HG02642 (cell line): ENCODE measurements at regions not wholly inside any gene's neighbourhood (a gene's known extent, or its start where the extent isn't known, plus 50 kb on each side); places are given as distances from the start of the nearest gene placed in this dataset.

Experiments used
- ATAC-seq: cut with Tn5 transposase; IDR thresholded peaks from one replicate; pipeline ENCODE4 v1.9.1; 2021; ENCODE audit warnings: mild to moderate bottlenecking; ENCODE audit not compliant: unreplicated experiment, poor library complexity

GRCh38 chr4:137768881-137769280, 236.6 kb upstream of the PCDH18 start:
- no peak for ATAC-seq

- ATAC-seq: no peak
Observed at GRCh38 chr4:137768196-137768595, 235.9 kb upstream of the PCDH18 start.

- ATAC-seq: no peak
Observed at GRCh38 chr4:137762591-137762990, 230.3 kb upstream of the PCDH18 start.

GRCh38 chr4:137754652-137755471, 222.6 kb upstream of the PCDH18 start:
- ATAC-seq: no peak

DNA sequence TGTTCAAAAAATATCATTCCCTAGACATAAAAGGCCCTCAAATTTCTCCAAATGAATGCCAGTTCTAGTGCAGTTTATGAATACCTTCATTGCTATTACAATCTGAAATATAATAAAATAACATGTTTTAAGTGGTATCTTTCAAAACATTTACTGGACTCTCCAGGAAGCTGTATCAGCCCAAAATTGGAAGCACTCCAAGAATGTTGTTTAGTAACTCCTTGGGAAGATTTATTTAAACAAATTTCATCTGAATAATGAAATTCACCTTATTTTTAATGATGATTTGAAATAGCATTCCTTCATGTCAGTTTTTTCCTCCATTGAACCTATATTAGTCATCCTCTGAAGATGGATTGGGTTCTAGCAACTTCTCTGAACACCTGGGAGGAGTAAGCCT, 217.2 kb upstream of the PCDH18 start:
- no peak for ATAC-seq

DNA sequence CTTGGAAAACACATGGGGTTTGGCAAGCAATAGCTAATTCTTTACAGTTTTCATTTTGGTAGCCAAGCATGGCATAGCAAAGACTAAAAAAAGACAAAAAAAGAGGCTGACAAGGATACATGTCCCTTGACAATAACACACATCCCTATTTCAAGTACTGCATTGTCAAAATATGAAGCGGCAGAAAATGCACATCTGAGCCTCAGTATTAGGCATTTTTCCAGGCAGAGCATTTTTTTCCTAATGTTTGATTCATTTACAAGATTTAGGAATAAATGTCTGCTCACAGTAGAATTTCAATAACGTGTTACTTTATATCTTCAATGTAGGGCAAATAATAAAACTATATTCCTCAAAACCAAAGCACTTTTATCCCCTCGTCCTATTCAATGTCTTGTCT, 216.3 kb upstream of the PCDH18 start:
- ATAC-seq: no peak

GRCh38 chr4:137740141-137740540, 207.8 kb upstream of the PCDH18 start:
- no peak for ATAC-seq

DNA sequence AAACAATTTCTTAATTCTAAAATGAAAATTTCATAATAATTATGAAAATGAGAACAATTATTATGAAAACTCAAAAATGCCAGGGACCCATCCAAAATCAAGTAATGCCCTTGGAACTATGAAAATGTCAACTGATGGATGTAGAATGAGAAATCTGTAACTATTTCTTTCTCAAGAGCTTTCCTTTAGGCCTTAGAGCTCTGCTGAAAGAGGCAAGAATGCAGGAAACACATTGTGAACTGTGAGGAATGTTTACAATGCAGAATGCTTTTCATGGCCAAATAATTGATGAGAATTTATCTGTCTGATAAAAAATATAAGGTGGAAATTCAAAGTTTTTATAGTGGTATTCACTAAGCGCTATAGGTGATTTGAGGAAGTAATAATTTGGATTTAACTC, 207.1 kb upstream of the PCDH18 start:
- no peak for ATAC-seq

GRCh38 chr4:137738375-137738990, 206.2 kb upstream of the PCDH18 start:
- no peak for ATAC-seq

DNA sequence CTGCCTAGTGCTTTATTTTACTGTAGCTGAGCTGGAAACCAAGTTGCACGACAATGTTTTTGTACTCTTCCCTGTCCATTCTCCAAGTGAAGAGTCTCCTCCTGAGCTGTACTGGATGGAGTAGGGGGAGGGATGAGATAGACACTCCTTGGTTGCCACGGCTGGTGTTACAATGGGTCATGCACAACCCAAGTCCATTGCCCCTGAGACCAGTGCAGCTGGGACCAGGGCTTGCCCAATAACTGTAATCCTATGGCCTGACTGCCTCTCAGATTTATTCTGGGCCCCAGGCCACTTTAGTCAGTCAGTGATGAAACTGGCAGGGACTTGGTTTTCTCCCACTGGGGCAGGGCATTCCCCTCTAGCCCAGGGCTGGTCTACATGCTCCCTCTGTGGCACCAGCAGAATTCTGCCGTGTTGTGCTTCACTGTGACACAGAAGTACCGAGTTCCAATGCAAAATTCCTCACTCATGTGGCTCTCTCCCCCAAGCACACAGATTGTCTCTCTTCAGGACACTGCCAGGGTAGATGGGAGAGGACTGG, 203.3 kb upstream of the PCDH18 start:
- ATAC-seq: no peak

DNA sequence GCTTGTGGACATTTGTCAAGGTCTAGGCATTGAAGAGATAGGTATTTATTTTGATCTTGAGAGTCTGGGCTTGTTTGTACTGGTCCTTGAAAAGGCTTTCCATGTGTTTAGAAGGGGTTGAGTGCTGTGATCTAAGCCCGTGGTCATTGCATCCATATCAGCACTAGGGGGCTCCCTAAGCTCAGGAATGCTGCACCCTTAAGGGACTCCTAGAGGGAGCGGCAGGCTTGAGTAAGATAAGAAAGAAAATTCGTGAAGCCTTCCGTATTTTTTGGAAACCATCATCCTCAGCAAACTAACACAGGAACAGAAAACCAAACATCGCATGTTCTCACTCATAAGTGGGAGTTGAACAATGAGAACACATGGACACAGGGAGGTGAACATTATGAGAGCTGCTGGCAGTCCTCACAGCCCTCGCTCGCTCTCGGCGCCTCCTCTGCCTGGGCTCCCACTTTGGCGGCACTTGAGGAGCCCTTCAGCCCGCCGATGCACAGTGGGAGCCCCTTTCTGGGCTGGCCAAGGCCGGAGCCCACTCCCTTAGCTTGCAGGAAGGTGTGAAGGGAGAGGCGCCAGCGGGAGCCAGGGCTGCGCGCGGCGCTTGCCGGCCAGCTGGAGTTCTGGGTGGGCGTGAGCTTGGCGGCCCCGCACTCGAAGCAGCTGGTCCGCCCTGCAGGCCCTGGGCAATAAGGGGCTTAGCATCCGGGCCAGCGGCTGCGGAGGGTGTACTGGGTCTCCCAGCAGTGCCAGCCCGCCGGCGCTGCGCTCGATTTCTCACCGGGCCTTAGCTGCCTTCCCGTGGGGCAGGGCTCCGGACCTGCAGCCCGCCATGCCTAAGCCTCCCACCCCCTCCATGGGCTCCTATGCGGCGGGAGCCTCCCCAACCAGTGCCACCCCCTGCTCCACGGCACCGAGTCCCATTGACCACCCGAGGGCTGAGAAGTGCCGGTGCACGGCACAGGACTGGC, 201.2 kb upstream of the PCDH18 start:
- peak; percentile 70 for ATAC-seq

DNA sequence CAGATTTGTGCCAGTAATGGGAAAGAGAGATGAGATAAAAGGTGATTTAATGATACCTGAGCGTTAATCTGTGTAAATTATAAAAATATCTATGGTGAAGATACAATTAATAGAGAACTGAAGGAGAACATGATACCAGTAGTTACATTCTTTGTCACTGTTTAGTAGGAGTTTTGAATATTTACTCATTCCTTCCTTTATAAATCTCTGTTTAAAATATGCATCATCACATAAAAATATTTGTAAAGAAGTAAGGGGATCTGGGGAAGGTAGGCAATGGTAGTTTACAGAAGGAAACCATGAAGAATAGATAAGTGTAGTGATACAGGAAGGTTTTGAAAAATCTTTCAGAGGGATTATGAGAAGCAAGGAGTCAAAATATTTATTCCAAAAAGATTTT, 190.6 kb upstream of the PCDH18 start:
- no peak for ATAC-seq

GRCh38 chr4:137711502-137711901, 179.2 kb upstream of the PCDH18 start:
- no peak for ATAC-seq

DNA sequence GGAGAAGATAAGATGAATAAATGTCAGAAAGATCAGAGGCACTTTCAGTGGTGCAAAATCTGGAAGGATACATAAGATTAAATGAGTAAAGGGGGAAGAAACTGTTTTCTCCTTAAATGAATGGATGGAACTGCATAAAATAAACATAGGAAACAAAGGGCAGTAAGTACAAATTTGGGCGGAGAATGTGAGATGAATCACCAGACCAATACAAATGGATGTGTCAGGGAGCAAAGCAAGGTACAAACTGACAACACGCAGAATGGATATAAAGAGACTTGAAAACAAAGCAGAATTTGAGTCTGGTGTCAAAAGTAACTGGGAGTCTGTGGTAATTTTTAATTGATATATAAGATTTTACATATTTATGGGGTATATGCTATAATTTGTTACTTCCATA, 175.3 kb upstream of the PCDH18 start:
- ATAC-seq: no peak

DNA sequence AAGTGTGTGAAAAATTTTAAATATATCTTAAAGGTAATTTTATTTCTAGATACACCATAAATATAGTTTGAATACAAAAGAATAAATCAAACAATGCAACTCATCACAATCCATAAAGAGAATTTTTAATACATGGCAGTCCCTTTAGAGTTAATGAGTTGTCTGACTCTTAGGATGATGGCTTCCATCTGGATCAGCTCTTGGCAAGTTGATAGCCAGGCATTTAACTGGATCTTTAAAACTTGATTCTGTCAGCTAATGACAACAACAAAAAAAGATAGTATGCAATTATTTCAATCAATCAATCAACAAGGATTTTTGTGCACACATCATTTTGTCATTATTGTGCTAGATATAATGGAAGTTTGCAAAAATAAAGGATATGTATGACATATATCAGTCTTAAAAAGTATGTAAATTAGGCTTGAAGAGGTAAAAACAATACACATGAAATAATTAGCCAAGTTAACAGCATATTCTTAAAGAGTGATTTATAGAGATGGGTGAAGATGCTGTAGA, 174.9 kb upstream of the PCDH18 start:
- ATAC-seq: no peak

DNA sequence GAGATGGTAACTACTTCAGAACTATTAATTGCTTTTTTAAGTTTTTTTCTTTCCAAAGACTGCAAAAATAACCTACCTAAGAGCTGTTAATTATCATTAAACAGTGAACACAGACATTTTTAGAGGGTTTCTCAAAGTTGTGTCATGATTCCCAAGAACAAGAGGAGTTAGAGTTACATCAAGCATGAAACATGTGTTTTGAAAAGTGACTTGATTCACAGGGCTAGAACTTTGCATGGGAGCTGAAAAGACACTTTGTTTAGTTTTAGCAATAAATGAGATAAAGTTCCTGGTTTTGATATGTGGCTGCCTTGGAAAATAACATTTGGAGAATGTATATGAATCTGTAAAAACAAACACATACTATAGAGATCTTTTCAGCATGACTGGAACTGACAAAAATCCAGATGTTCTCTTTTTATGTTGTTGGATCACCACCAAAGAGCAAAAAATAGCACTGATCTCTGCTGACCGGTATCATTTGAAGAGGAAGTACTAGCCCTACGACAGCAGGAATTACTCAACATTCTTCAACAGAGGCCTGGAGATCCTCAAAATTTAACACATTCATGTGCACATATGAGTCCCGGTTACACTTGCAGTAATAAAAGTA, 173.0 kb upstream of the PCDH18 start:
- no peak for ATAC-seq

GRCh38 chr4:137703195-137703594, 170.9 kb upstream of the PCDH18 start:
- ATAC-seq: no peak

- no peak for ATAC-seq
Observed at GRCh38 chr4:137702512-137702911, 170.2 kb upstream of the PCDH18 start.

DNA sequence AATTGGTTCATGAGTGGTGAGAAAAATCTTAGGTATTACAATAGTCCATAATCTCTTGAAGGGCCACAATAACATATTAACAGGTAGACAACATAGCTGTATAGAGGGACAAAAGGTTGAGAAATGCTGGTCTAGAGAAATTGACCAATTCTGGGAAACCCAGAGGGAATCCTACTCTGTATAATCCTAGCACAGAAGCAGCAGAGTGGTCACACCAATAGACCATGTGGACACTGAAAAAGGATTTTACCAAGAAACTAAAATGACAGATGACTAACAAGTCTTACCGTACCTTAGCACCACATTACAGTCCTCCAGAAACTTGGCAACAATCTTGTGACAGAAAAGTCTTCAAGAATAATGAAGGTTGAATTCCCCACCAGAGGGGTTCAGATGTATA, 169.1 kb upstream of the PCDH18 start:
- ATAC-seq: no peak

GRCh38 chr4:137700751-137701150, 168.5 kb upstream of the PCDH18 start:
- ATAC-seq: no peak
